ENCODE measurements at regions not wholly inside any gene's neighbourhood (a gene's known extent, or its start where the extent isn't known, plus 50 kb on each side); places are given as distances from the start of the nearest gene placed in this dataset.
A peak's percentile ranks its signal among the peaks of the same experiment; 100 is the strongest.

DNA sequence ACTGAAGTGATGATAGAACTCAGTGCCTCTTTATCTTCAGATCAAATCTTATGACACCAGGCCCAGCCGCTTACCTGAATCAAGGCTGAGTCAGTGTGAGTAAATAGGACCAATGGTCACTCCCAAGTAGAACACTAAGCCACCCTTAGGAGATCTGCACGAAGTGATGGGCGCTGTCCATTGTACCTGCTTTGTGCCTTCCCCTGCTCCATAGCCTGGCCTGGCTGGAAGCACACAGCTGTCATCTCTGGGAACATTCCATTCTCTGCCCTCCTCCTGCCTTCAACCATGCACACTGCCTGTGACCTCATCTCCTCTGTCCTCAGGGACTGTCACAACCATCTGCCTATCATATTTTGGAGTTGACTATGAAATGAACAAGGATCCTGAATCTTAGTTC, 279.5 kb upstream of the ASIC2 start:
- Histone ChIP-seq H3K27me3 (ENCODE audit: control insufficient read depth in 1 of 2, insufficient read depth in 2 of 2, low read length in 2 of 2) (no peaks in the 10 kb centered on the region), H2AFZ (ENCODE audit: low read length) (no peak overlapping the region), H3K9me3 (ENCODE audit: low read length) (peaks cover 5% of the 10 kb centered on the region; the same call in 1 of the 2 replicates), H3K4me3 (replicated peaks in 1 of 3; ENCODE audit: insufficient read depth in 1 of 3, low read depth in 2 of 3, low read length in 3 of 3) (no peak overlapping the region), H3K27ac (ENCODE audit: extremely low read length, insufficient read depth, low read length) (no peak overlapping the region), H3K4me1 (ENCODE audit: insufficient read depth, low read length) (no peaks in the 10 kb centered on the region), H3K4me2 (ENCODE audit: low read depth, low read length) (no peak overlapping the region), H3K9ac (ENCODE audit: insufficient read depth, low read depth, low read length) (no peak overlapping the region), H3K79me2 (ENCODE audit: insufficient read depth, low read length) (no peaks in the 10 kb centered on the region), H3K36me3 (replicated peaks in 1 of 2; ENCODE audit: control insufficient read depth in 1 of 2, insufficient read depth in 2 of 2, low read length in 2 of 2) (no peaks in the 10 kb centered on the region), H4K20me1 (ENCODE audit: insufficient read depth, low read length) (no peaks in the 10 kb centered on the region)
- DNase-seq (ENCODE audit: low spot score) (no peak), ATAC-seq (no peak), FAIRE-seq (no peak)
- BruUV-seq (replicated peaks): no TSS peak
- POLR2A ChIA-PET: no interaction called here
- TF ChIP-seq MIER2 (CRISPR knock-in tag; IDR thresholded peaks at IDR 0.05) (peak; percentile 87), SNAI1 (CRISPR knock-in tag; IDR thresholded peaks at IDR 0.05; ENCODE audit: borderline replicate concordance) (no peak), PRPF4 (IDR thresholded peaks at IDR 0.05; ENCODE audit: low read depth, low read length, poor library complexity, severe bottlenecking) (no peak)
- TF ChIP-seq, protein P1, sequence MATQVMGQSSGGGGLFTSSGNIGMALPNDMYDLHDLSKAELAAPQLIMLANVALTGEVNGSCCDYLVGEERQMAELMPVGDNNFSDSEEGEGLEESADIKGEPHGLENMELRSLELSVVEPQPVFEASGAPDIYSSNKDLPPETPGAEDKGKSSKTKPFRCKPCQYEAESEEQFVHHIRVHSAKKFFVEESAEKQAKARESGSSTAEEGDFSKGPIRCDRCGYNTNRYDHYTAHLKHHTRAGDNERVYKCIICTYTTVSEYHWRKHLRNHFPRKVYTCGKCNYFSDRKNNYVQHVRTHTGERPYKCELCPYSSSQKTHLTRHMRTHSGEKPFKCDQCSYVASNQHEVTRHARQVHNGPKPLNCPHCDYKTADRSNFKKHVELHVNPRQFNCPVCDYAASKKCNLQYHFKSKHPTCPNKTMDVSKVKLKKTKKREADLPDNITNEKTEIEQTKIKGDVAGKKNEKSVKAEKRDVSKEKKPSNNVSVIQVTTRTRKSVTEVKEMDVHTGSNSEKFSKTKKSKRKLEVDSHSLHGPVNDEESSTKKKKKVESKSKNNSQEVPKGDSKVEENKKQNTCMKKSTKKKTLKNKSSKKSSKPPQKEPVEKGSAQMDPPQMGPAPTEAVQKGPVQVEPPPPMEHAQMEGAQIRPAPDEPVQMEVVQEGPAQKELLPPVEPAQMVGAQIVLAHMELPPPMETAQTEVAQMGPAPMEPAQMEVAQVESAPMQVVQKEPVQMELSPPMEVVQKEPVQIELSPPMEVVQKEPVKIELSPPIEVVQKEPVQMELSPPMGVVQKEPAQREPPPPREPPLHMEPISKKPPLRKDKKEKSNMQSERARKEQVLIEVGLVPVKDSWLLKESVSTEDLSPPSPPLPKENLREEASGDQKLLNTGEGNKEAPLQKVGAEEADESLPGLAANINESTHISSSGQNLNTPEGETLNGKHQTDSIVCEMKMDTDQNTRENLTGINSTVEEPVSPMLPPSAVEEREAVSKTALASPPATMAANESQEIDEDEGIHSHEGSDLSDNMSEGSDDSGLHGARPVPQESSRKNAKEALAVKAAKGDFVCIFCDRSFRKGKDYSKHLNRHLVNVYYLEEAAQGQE (IDR thresholded peaks at IDR 0.05; ENCODE audit: borderline replicate concordance in 1 of 2, low read depth in 1 of 2, low read length in 2 of 2): peak; percentile 51 to 88
- CTCF ChIA-PET (ENCODE audit: low intra/inter-chr PET ratio, low total read pairs): no interaction called here
- intact Hi-C loops (cut with micrococcal nuclease; ENCODE audit: unreplicated experiment): no loop called here
- WGBS (ENCODE audit: low lambda C conversion rate): no CpG with 5 or more reads among the region's 3 CpGs
- in situ Hi-C loops (cut with HindIII; ENCODE audit: extremely low pct_ligation_motif_present, low pct_unique_long_range_greater_than_20kb): no loop called here

DNA sequence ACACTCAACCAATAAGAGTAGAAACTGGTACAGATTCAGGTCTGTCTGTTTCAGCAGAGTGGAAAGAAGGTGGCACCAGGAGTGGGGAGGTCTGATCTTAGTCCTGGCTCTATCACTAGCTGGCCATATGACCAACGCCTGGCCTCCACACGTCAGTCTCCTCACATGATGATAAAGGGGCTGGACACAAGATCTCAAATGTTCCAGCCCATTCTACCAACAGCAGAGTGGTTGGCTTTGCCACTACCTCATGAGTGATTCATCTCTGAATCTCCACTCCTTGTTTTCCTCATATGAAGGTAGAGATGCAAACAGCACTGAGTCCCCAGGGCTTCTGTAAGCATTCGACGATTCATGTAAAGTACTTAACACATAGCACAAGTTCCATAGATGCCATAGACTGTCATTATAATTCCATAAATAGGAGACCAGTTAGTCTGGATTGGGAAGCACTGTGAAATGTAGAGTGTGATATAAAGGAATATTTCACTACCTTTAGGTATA, 281.9 kb upstream of the ASIC2 start:
- in situ Hi-C loops (cut with HindIII; ENCODE audit: extremely low pct_ligation_motif_present, low pct_unique_long_range_greater_than_20kb): no loop called here
- no TSS peak for BruUV-seq (replicated peaks)
- CTCF ChIA-PET (ENCODE audit: low intra/inter-chr PET ratio, low total read pairs): no interaction called here
- ATAC-seq (no peak), FAIRE-seq (no peak), DNase-seq (ENCODE audit: low spot score) (no peak)
- WGBS (ENCODE audit: low lambda C conversion rate): 6% methylated on average over 2 of the region's 4 CpGs
- intact Hi-C loops (cut with micrococcal nuclease; ENCODE audit: unreplicated experiment): no loop called here
- H3K4me2 ChIP-seq (ENCODE audit: low read depth, low read length): no peak overlapping the region
- POLR2A ChIA-PET: no interaction called here
- H3K4me3 ChIP-seq (replicated peaks in 1 of 3; ENCODE audit: insufficient read depth in 1 of 3, low read depth in 2 of 3, low read length in 3 of 3): no peak overlapping the region
- H3K36me3 ChIP-seq (replicated peaks in 1 of 2; ENCODE audit: control insufficient read depth in 1 of 2, insufficient read depth in 2 of 2, low read length in 2 of 2): no peaks in the 10 kb centered on the region
- H2AFZ ChIP-seq (ENCODE audit: low read length): no peak overlapping the region
- H3K27me3 ChIP-seq (ENCODE audit: control insufficient read depth in 1 of 2, insufficient read depth in 2 of 2, low read length in 2 of 2): no peaks in the 10 kb centered on the region
- 0 out of 2 replicates have a peak, but pooled peaks cover 5% of the 10 kb centered on the region for H3K9me3 ChIP-seq (ENCODE audit: low read length)
- H3K4me1 ChIP-seq (ENCODE audit: insufficient read depth, low read length): no peaks in the 10 kb centered on the region
- no peaks in the 10 kb centered on the region for H3K79me2 ChIP-seq (ENCODE audit: insufficient read depth, low read length)
- no peak overlapping the region for H3K27ac ChIP-seq (ENCODE audit: extremely low read length, insufficient read depth, low read length)
- no peaks in the 10 kb centered on the region for H4K20me1 ChIP-seq (ENCODE audit: insufficient read depth, low read length)
- no peak overlapping the region for H3K9ac ChIP-seq (ENCODE audit: insufficient read depth, low read depth, low read length)
- no peak for TF ChIP-seq HOMEZ (CRISPR knock-in tag; IDR thresholded peaks at IDR 0.05; ENCODE audit: low read depth)
- TF ChIP-seq KDM6A (CRISPR knock-in tag; IDR thresholded peaks at IDR 0.05; ENCODE audit: low read depth): no peak
- no peak for TF ChIP-seq GATA4 (IDR thresholded peaks at IDR 0.05; ENCODE audit: borderline replicate concordance, low read depth)
- TF ChIP-seq ZNF432 (CRISPR knock-in tag; IDR thresholded peaks at IDR 0.05; ENCODE audit: borderline replicate concordance): no peak
- no peak for TF ChIP-seq ARHGAP35 (CRISPR knock-in tag; IDR thresholded peaks at IDR 0.05; ENCODE audit: borderline replicate concordance)
- no peak for TF ChIP-seq ZFAT (CRISPR knock-in tag; conservative IDR thresholded peaks at IDR 0.05)
- TF ChIP-seq TBX3 (IDR thresholded peaks at IDR 0.05; ENCODE audit: borderline replicate concordance): no peak

All from HepG2 (cell line).